Gastroesophageal sphincter (tissue), 3 donors: ENCODE measurements at regions not wholly inside any gene's neighbourhood (a gene's known extent, or its start where the extent isn't known, plus 50 kb on each side); places are given as distances from the start of the nearest gene placed in this dataset.

Experiments
- CTCF ChIP-seq, 4 experiments: fragments of 200-600 bp in 2 of 4; fragments of 450-650 bp in 2 of 4; sonication (generic) in 1 of 4; IDR thresholded peaks; one replicate each; pipeline ENCODE4 v1.5.1; 2017 to 2019; ENCODE audit warnings: antibody characterized with exemption in 4 of 4, mild to moderate bottlenecking in 2 of 4, moderate library complexity in 2 of 4
- EP300 ChIP-seq: sonication (generic); formaldehyde crosslinking; IDR thresholded peaks from one replicate; pipeline ENCODE4 v1.6.1; 2017; ENCODE audit warnings: antibody characterized with exemption, mild to moderate bottlenecking
- POLR2A ChIP-seq, 2 donors: fragments of 450-650 bp; IDR thresholded peaks; one replicate each; pipeline ENCODE4 v1.6.1; 2017; ENCODE audit warnings: antibody characterized with exemption in 2 of 2, mild to moderate bottlenecking in 2 of 2, moderate library complexity in 1 of 2
- POLR2AphosphoS5 ChIP-seq: sonication (generic); formaldehyde crosslinking; IDR thresholded peaks from one replicate; pipeline ENCODE4 v1.6.1; 2017; ENCODE audit warnings: antibody characterized with exemption

GRCh38 chr7:119515962-119516361 is 757.0 kb upstream of the KCND2 start:
- no peak for TF ChIP-seq EP300
- TF ChIP-seq POLR2AphosphoS5: no peak
- TF ChIP-seq CTCF (IDR thresholded peaks at IDR 0.05): no peak
- no peak for TF ChIP-seq POLR2A (IDR thresholded peaks at IDR 0.05)
